ENCODE measurements at regions not wholly inside any gene's neighbourhood (a gene's known extent, or its start where the extent isn't known, plus 50 kb on each side); places are given as distances from the start of the nearest gene placed in this dataset.
"Not testable (repeated sequence)": the region's sequence is repeated elsewhere in the genome, so short reads cannot be mapped to it uniquely, and the experiment has no call there.

GRCh38 chr4:26238778-26239679, 81.8 kb upstream of the RBPJ start:
- no peak for DNase-seq (ENCODE audit: low spot score)
- TF ChIP-seq, protein P1, sequence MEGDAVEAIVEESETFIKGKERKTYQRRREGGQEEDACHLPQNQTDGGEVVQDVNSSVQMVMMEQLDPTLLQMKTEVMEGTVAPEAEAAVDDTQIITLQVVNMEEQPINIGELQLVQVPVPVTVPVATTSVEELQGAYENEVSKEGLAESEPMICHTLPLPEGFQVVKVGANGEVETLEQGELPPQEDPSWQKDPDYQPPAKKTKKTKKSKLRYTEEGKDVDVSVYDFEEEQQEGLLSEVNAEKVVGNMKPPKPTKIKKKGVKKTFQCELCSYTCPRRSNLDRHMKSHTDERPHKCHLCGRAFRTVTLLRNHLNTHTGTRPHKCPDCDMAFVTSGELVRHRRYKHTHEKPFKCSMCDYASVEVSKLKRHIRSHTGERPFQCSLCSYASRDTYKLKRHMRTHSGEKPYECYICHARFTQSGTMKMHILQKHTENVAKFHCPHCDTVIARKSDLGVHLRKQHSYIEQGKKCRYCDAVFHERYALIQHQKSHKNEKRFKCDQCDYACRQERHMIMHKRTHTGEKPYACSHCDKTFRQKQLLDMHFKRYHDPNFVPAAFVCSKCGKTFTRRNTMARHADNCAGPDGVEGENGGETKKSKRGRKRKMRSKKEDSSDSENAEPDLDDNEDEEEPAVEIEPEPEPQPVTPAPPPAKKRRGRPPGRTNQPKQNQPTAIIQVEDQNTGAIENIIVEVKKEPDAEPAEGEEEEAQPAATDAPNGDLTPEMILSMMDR (IDR thresholded peaks at IDR 0.05; ENCODE audit: unreplicated experiment), result no peak

DNA sequence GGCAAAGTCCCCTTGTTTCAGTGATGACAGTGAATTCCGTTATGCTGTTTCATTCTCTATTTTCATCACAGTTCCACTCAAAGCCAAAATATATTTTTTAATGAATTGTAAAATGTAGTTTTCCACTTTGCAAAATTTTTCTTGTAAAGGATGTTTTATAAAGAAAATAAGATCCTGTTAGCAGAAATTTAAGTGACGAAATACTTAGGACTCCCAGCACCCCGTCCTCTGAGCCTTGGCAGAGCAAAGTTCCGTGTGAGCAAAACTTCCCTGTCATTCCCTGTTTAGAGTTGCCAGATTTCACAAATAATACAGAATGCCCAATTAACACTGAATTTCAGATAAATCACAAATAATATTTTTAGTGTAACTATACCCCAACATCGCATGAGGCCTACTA, 81.0 kb upstream of the RBPJ start:
- Mint-ChIP-seq H3K4me1 (ENCODE audit: unreplicated experiment) (peaks cover 11% of the 10 kb centered on the region), H3K27ac (ENCODE audit: unreplicated experiment) (no peak overlapping the region), H3K9me3 (ENCODE audit: unreplicated experiment) (no peaks in the 10 kb centered on the region), H3K27me3 (ENCODE audit: unreplicated experiment) (no peaks in the 10 kb centered on the region), H3K36me3 (ENCODE audit: low read depth, unreplicated experiment) (no peaks in the 10 kb centered on the region), H3K4me3 (ENCODE audit: unreplicated experiment) (no peak overlapping the region)
- TF ChIP-seq, protein P1 (IDR thresholded peaks at IDR 0.05; ENCODE audit: unreplicated experiment), result no peak
- DNase-seq (ENCODE audit: low spot score), result no peak

More at GRCh38 chr4:26238778-26239679, 81.8 kb upstream of the RBPJ start:
- no peaks in the 10 kb centered on the region for H3K36me3 Mint-ChIP-seq (ENCODE audit: low read depth, unreplicated experiment)
- H3K27me3 Mint-ChIP-seq (ENCODE audit: unreplicated experiment), result no peaks in the 10 kb centered on the region
- no peaks in the 10 kb centered on the region for H3K9me3 Mint-ChIP-seq (ENCODE audit: unreplicated experiment)
- H3K4me3 Mint-ChIP-seq (ENCODE audit: unreplicated experiment), result no peak overlapping the region
- no peak overlapping the region for H3K27ac Mint-ChIP-seq (ENCODE audit: unreplicated experiment)
- peaks cover 11% of the 10 kb centered on the region for H3K4me1 Mint-ChIP-seq (ENCODE audit: unreplicated experiment)

DNA sequence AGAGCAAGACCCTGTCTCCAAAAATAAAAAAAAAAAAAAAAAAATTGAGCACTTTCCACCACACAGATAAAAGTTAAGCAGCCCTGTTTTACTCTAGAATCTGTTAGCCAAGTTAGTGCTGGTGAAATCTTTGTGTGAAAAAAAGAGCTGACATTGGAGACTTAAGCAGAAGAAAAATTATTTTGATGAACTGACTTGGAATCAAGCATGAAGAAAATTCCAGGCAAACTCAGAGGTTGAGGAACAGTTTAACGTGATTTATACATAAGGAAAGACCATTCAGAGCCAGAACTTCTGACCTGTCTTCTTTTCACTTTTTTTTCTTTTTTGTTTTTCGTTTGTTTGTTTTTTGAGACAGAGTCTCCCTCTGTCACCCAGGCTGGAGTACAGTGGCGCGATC, 79.6 kb upstream of the RBPJ start:
- Mint-ChIP-seq H3K9me3 (ENCODE audit: unreplicated experiment) (no peaks in the 10 kb centered on the region), H3K27ac (ENCODE audit: unreplicated experiment) (no peak overlapping the region), H3K4me1 (ENCODE audit: unreplicated experiment) (peaks cover 11% of the 10 kb centered on the region), H3K36me3 (ENCODE audit: low read depth, unreplicated experiment) (no peaks in the 10 kb centered on the region), H3K4me3 (ENCODE audit: unreplicated experiment) (no peak overlapping the region), H3K27me3 (ENCODE audit: unreplicated experiment) (no peaks in the 10 kb centered on the region)
- no peak for DNase-seq (ENCODE audit: low spot score)
- TF ChIP-seq, protein P1 (IDR thresholded peaks at IDR 0.05; ENCODE audit: unreplicated experiment), result no peak

DNA sequence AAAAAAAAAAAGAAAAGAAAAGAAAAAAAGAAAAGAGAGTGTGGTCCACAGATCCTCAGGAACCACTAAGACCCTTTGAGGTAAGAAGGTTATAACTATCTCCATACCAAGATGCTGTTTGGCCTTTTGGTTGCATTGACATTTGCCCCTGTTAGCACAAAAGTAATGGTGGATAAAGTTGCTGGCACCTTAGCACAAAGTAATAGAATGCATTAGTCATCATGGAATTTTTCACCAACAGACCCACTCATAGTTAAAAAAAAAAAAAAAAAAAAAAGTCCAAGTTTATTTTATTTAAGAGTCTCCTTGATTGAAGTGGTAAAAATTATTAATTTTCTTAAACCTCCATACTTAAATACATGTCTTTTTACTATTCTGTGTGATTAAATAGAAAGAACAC, 78.4 kb upstream of the RBPJ start:
- Mint-ChIP-seq H3K27me3 (ENCODE audit: unreplicated experiment) (no peaks in the 10 kb centered on the region), H3K36me3 (ENCODE audit: low read depth, unreplicated experiment) (no peaks in the 10 kb centered on the region), H3K27ac (ENCODE audit: unreplicated experiment) (no peak overlapping the region), H3K9me3 (ENCODE audit: unreplicated experiment) (no peaks in the 10 kb centered on the region), H3K4me3 (ENCODE audit: unreplicated experiment) (no peak overlapping the region), H3K4me1 (ENCODE audit: unreplicated experiment) (peaks cover 11% of the 10 kb centered on the region)
- TF ChIP-seq, protein P1 (IDR thresholded peaks at IDR 0.05; ENCODE audit: unreplicated experiment), result no peak
- DNase-seq (ENCODE audit: low spot score), result no peak

DNA sequence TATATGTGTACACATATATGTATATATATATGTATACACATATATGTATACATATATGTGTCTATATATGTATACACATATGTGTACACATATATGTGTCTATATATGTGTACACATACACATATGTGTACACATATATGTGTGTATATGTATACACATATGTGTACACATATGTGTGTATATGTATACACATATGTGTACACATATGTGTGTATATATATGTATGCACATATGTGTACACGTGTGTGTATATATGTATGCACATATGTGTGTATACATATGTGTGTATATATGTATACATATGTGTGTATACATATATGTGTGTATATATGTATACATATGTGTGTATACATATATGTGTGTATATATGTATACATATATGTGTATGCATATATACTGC, 76.7 kb upstream of the RBPJ start:
- not testable (repeated sequence) for H3K36me3 Mint-ChIP-seq (ENCODE audit: low read depth, unreplicated experiment); H3K27ac Mint-ChIP-seq (ENCODE audit: unreplicated experiment); H3K4me3 Mint-ChIP-seq (ENCODE audit: unreplicated experiment); H3K4me1 Mint-ChIP-seq (ENCODE audit: unreplicated experiment); DNase-seq (ENCODE audit: low spot score); H3K27me3 Mint-ChIP-seq (ENCODE audit: unreplicated experiment); H3K9me3 Mint-ChIP-seq (ENCODE audit: unreplicated experiment)

Measured in endothelial cell (in vitro differentiated cells).